Erythroblast (primary cell): ENCODE measurements at regions not wholly inside any gene's neighbourhood (a gene's known extent, or its start where the extent isn't known, plus 50 kb on each side); places are given as distances from the start of the nearest gene placed in this dataset.

Experiments used
- GATA1 ChIP-seq: IDR thresholded peaks from 2 replicates; pipeline ENCODE4 v1.6.1; 2011; ENCODE audit warnings: low read depth, mild to moderate bottlenecking, control low read depth, low read length, moderate library complexity
- POLR2A ChIP-seq: IDR thresholded peaks from 2 replicates; pipeline ENCODE4 v1.6.1; 2011; ENCODE audit warnings: mild to moderate bottlenecking, low read length

DNA sequence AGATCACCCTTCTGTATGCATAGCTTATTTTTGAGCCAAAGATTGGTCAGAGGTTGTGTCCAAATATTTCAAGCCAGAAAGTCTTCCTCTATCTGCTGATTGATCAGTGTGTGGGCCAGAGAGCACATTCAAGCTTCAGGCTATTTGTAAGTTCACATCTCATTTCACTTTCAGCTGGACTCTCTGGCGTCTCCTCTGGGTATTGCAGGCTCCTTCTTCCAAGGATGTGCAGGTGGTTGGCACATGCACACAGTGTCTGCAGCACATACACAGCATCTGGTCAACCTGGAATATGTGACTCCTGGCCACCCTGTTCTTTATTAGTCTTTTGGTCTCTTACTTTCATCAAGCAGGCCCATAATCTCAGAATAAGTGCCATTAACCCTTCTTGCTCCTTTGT lies 516.1 kb downstream of the ANXA1 start:
- TF ChIP-seq POLR2A (no peak), GATA1 (no peak)
